RWPE2 (cell line): ENCODE measurements at regions not wholly inside any gene's neighbourhood (a gene's known extent, or its start where the extent isn't known, plus 50 kb on each side); places are given as distances from the start of the nearest gene placed in this dataset.
A peak's percentile ranks its signal among the peaks of the same experiment; 100 is the strongest.

Experiments
- ATAC-seq: fragments of 200-7000 bp; cut with Tn5 transposase; 3 replicates; pipeline ENCODE4 v1.9.1; 2021; ENCODE audit warnings: low read depth
- DNase-seq: peaks from one replicate; pipeline ENCODE4 v3.0.0-alpha.2; 2020; ENCODE audit warnings: low spot score
- H3K27ac ChIP-seq: fragments of 450-650 bp; 2 replicates; pipeline ENCODE4 v1.5.1; 2017; ENCODE audit warnings: mild to moderate bottlenecking; ENCODE audit not compliant: poor library complexity, severe bottlenecking
- H3K27me3 ChIP-seq: fragments of 250-450 bp; sonication (Bioruptor Pico); 2 replicates; pipeline ENCODE4 v1.5.1; 2021; ENCODE audit warnings: mild to moderate bottlenecking, moderate library complexity; ENCODE audit not compliant: insufficient read depth, poor library complexity, severe bottlenecking
- H3K36me3 ChIP-seq: fragments of 250-450 bp; sonication (Bioruptor Pico); 2 replicates; pipeline ENCODE4 v1.5.1; 2020; ENCODE audit warnings: low read depth, mild to moderate bottlenecking, moderate library complexity
- H3K4me1 ChIP-seq: fragments of 250-450 bp; sonication (Bioruptor Pico); 2 replicates; pipeline ENCODE4 v1.5.1; 2021; ENCODE audit warnings: mild to moderate bottlenecking, moderate library complexity; ENCODE audit not compliant: insufficient read depth, poor library complexity, severe bottlenecking
- H3K4me3 ChIP-seq: fragments of 250-450 bp; sonication (Bioruptor Pico); 2 replicates; pipeline ENCODE4 v1.5.1; 2021; ENCODE audit warnings: mild to moderate bottlenecking, moderate library complexity; ENCODE audit not compliant: severe bottlenecking
- H3K9me3 ChIP-seq: fragments of 250-450 bp; sonication (Bioruptor Pico); 2 replicates; pipeline ENCODE4 v1.5.1; 2021; ENCODE audit warnings: mild to moderate bottlenecking, moderate library complexity; ENCODE audit not compliant: severe bottlenecking
- TF ChIP-seq, protein P1 (sequence below): fragments of 450-650 bp; IDR thresholded peaks from one replicate; pipeline ENCODE4 v1.5.1; 2017; ENCODE audit warnings: mild to moderate bottlenecking, moderate library complexity; ENCODE audit not compliant: poor library complexity, severe bottlenecking

DNA sequence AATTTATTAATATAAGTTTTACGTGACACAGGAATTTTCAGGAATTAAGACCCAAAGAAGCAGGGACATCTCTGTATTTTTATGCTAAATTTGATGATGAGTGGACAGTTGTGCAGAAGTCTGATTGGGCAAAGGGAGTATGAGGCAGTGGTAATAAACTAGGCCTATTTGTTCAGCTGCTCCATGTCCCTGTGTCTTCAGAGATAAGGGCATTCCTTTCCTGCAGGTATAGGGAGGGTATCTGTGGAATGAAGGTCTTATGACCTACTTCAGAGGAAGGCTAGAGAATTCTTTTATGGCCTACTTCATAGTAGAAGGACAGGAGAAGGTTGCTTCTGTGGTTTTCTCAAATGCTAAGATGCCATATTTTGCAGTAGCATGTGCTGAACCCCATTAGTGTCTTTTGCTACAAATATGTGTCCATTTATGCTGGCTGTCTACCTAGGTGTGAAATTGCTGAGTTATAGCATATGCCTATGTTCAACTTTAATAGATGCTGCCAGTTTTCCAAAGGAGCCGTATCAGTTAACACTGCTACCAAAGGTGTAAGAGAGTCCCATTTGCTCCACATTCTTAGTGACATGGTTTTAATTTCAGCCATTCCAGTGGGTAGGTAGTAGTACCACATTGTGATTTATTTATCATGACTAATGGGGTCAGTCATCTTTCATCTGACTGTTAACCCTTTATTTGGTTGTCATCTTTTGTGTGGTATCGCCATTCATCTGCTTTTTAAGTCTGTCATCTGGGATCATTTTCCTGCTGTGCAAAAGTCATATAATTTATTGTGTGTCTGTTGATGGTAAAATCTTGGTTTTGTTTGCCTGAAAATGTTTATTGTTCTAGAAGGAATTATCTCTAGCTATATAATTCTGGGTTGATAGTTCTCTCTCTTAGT, 410.7 kb upstream of the RGS6 start:
- Histone ChIP-seq H3K4me3 (no peak overlapping the region), H3K9me3 (no peaks in the 10 kb centered on the region), H3K27ac (no peak overlapping the region), H3K4me1 (no peaks in the 10 kb centered on the region), H3K36me3 (peaks cover 7% of the 10 kb centered on the region; the same call in 1 of the 2 replicates), H3K27me3 (no peaks in the 10 kb centered on the region)
- peak; percentile 36; the same call in 2 of the 3 replicates for ATAC-seq
- TF ChIP-seq, protein P1, sequence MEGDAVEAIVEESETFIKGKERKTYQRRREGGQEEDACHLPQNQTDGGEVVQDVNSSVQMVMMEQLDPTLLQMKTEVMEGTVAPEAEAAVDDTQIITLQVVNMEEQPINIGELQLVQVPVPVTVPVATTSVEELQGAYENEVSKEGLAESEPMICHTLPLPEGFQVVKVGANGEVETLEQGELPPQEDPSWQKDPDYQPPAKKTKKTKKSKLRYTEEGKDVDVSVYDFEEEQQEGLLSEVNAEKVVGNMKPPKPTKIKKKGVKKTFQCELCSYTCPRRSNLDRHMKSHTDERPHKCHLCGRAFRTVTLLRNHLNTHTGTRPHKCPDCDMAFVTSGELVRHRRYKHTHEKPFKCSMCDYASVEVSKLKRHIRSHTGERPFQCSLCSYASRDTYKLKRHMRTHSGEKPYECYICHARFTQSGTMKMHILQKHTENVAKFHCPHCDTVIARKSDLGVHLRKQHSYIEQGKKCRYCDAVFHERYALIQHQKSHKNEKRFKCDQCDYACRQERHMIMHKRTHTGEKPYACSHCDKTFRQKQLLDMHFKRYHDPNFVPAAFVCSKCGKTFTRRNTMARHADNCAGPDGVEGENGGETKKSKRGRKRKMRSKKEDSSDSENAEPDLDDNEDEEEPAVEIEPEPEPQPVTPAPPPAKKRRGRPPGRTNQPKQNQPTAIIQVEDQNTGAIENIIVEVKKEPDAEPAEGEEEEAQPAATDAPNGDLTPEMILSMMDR = no peak
- no peak for DNase-seq

- no peak overlapping the region for H3K27ac ChIP-seq
- TF ChIP-seq, protein P1 = no peak
- no peaks in the 10 kb centered on the region for H3K4me1 ChIP-seq
- ATAC-seq (no peak), DNase-seq (no peak)
- peaks cover 1% of the 10 kb centered on the region; the same call in 1 of the 2 replicates for H3K36me3 ChIP-seq
- no peak overlapping the region for H3K4me3 ChIP-seq
- H3K27me3 ChIP-seq = no peaks in the 10 kb centered on the region
- H3K9me3 ChIP-seq = no peaks in the 10 kb centered on the region
These were observed 408.5 kb upstream of the RGS6 start for GRCh38 chr14:71523630-71524319.

DNA sequence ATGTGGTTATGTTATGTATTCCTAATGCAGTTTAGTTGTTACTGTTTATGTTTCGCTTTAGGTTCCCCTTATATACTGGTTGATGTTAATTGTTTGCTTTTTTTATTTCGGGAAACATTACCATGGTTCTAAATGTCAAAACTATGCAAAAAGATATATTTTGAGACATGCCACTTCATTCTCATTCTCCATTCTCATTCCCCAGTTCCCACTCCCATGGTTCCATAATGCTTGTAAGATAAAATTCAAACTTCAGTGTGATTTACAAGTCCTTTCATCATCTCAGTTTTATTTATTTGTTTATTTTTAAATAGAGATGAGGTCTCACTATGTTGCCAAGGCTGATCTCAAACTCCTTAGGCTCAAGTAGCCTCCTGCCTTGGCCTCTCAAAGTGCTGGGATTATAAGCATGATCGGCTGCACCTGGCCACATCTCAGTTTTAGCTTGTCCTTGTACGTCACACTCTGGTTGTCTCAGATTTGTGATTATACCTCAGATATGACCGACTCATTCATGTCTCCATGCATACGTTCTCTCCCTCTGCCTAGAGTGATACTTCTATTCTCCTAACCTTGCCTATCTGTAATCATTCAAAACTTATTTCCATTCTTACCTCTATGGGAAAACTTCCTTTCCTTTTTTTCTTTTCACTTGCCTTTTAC, 407.8 kb upstream of the RGS6 start:
- Histone ChIP-seq H3K27ac (no peak overlapping the region), H3K9me3 (no peaks in the 10 kb centered on the region), H3K4me1 (no peaks in the 10 kb centered on the region), H3K36me3 (peaks cover 4% of the 10 kb centered on the region), H3K27me3 (no peaks in the 10 kb centered on the region), H3K4me3 (no peak overlapping the region)
- DNase-seq (no peak), ATAC-seq (no peak)
- TF ChIP-seq, protein P1 = no peak

- H3K36me3 ChIP-seq = peaks cover 17% of the 10 kb centered on the region
- no peaks in the 10 kb centered on the region for H3K4me1 ChIP-seq
- no peak overlapping the region for H3K4me3 ChIP-seq
- TF ChIP-seq, protein P1 = no peak
- ATAC-seq (no peak), DNase-seq (no peak)
- H3K9me3 ChIP-seq = no peaks in the 10 kb centered on the region
- H3K27ac ChIP-seq = no peak overlapping the region
- H3K27me3 ChIP-seq = no peaks in the 10 kb centered on the region
These were observed 406.5 kb upstream of the RGS6 start for GRCh38 chr14:71525663-71526221.
